SKM-1 treated with dmso at 0.1 percent for 144 hours (cell line): ENCODE measurements at regions not wholly inside any gene's neighbourhood (a gene's known extent, or its start where the extent isn't known, plus 50 kb on each side); places are given as distances from the start of the nearest gene placed in this dataset.
A peak's percentile ranks its signal among the peaks of the same experiment; 100 is the strongest.

Experiments used
- DNase-seq: peaks from one replicate; lab custom pipeline; 2025; ENCODE audit not compliant: unreplicated experiment; lab: John Stamatoyannopoulos, UW

DNA sequence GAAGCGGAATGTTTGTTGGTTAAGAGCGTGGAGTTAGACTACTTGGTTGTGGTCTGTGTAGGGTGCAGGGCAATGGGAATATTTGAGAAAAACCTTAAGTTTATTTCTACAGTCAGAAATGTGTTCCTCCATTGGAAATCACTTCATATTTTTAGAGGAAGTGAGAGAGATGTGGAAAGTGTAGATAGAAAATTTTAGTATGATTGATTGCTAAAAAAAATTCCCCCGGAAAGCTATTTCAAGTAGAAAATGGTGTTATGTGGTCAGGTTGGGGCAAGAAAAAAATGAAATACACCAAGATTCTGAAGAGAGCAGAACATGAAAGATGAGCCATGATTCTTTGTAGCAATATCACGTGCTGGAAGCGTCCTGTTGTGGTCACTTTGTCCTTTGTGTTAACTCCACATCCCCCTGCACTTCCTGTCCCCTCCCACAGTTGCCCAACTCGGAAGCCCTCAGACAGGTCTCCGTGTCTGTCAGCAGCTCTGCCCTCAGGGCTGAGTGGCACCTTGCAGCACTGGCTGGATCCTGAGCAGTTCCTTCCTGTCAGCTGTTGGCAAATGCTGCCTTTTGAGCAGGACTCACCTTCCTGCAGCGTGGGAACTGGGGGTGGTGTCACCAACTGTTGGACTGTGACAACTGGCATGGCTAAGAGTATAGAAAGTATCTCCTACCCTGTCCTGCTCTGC, 137.5 kb upstream of the SLC24A3 start:
- DNase-seq = peak; percentile 33

DNA sequence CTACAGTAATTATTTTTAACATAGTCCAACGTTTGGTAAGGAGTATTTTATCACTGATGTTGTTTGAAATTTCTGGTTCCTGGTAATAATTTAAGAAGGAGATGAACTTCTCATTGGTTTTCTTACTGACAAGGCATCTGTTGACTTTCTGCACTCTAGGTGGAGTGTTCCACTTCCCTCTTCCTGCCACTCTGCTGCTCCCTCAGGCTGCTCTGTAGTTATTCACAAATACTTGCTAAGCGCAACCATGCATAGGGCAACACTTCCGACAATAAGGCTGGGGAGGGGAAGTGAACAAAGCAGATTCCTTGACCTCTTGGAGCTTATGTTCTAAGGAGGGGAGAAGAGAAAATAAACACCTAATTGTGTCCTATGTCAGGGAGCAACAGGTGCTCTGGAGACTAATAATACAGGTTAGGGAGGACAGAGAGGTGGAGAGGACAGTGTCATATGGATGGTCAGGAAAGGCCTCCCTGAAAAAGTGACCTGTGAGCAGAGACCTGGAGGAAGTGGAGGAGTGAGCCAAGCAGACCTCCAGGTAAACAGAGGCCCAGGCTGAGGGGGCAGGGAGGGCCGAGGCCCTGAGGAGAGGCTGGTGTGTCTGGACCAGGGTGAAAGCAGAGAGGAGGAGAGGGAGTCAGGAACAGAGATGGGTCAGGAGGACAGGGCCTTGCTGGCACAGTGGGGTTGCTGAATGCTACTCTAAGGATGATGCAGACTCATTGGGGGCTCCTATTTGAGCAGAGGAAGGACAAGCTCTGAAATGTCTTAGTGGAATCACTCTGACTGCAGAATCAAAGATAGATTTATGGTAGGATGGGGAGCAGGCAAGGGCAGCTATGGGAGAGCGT, 134.8 kb upstream of the SLC24A3 start:
- no peak for DNase-seq

DNA sequence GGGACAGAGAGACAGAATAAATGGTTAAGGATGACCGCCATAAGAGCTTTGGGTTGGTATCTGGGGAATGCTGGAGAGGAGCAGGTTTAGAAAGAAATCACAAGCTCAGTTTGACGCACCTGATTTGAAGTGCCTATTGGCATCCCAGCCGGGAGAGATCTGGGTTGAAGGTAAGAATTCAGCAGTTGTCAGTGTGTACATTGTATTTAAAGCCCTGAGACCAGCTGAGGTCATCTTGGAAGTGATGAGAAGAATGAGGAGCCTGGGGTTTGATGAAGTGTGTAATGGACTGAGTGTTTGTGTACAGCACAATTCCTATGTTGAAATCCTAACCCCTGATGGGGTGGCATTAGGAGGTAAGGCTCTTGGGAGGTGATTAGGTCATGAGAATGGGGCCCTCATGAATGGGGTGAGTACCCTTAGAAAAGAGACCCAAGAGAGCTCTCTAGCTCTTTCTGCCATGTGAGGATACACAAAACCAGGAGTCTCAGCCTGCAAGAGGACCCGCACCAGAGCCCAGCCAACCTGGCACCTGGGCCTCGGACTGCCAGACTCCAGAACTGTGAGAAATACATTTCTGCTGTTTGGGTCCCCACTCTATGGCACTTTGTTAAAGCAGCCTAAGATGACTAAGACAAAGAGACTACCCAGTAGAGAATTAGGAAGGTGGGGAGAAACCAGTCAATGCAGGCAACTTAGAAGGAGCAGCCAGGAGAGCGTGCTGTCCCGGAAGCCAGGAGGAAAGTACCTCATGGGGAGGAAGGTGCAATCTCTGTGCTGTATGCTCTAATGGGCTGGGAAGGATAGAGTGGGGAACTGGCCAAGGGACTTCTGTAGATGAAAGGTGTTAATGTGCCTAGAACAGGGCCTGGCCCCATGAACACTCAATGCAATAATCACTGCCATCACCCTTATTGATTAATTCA, 133.7 kb upstream of the SLC24A3 start:
- DNase-seq = no peak

DNA sequence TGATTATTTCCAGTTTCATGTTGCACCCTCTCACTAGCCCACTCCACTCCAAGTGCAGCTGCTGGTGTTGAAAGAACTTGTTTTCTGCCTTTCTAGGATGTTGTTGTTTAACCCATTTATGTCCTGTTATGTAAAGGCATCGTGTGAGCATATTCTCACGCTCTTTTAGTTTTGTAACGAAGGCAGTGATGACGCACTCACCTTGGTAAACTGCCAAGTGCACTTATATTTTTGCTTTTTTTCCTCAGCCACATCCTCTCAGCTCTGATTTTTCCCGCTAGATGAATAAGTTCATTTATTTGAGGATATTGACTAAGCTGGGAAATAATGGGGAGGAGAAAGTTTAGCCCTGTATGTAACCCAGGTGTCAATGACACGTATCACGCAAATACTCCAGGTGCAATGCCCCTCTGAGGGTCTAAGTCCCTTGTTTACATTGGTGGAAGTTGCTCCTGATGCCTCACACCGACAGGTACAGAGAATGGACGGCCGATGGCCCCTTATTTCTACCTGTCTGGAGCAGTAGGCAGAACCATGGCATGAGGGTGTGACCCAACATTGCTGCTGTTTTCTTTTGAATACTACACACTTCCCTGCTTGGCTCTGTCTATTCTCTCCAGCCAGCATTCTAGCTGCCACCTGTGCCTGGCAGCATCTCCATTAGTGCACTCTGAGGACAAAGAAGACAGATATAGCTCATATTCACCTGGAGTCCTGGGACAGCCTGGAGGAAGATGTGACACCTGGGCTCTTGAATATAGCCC, 132.7 kb upstream of the SLC24A3 start:
- DNase-seq = no peak

DNA sequence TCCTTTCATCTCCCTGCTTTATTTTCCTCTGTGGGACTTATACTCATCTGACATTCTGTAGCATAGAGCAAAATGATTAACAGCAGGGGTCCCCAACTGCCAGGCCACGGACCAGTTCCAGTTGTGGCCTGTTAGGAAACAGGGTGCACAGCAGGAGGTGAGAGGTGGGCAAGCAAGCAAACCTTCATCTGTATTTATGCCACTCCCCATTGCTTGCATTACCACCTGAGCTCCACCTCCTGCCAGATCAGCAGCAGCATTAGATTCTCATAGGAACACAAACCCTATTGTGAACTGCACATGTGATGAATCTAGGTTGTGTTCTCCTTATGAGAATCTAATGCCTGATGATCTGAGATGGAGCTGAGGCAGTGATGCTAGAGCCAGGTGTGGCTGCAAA, 130.5 kb upstream of the SLC24A3 start:
- DNase-seq = no peak

DNA sequence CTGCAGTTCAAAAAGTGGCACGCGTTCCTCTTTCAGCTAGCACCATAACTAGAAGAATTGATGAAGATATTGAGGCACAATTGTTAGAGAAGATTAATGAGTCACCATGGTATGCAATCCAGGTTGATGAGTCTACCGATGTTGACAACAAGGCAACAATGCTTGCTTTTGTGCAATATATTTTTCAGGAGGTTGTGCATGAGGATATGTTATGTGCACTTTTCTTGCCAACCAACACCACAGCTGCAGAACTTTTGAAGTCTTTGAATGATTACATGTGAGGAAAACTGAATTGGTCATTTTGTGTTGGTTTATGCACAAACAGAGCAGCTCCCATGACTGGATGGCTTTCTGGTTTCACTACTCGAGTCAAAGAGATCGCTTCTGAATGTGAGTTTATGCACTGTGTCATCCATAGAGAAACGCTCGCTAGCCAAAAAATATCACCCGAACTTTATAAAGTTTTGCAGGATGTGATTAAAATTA, 129.3 kb upstream of the SLC24A3 start:
- DNase-seq = no peak

DNA sequence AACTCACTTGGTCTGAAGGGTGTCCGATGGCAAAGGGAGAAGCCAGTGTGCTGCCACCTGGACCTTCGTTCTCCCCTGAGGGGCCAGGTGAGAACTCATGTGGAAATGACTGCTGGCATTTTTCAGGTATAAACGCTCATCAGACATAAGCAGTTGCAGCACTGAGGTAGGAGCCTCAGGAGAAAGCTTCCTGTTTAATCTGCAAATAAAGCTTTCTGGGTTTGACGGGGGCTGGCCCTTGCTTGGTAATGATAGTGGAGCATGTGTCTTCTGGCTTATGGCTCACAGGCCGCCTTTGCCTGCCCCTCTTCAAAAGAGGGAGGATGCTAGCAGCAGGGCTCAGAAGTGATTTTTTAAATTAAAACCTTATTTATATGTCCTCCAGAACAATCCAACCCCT, 122.1 kb upstream of the SLC24A3 start:
- DNase-seq = no peak

DNA sequence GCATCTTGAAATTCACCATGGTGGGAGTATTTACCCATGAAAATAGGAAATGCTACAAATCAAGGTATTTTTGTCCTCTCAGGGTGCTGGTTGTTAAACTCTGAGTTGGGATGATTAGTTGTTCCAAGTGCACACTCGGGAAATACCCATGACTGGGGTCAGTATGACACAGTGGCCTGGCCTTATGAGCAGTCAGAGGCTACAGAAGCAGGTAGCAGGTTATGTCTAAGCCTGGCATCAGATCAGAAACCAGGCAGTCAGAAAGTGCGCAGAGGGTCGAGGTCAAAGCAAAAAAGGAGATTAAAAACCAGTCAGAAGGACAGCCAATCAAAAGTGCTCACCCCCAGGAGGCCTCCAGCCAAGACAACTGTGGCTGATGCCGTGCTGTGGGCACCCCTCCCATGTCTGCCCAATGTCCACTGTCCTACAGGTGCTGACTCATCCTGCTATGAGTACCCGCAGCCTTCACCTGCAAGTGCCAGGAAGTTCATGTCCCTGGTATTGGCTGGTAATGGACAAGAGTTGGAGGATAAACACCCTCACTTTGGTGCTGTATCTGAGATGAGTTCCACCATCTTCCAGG, 117.4 kb upstream of the SLC24A3 start:
- DNase-seq = no peak

DNA sequence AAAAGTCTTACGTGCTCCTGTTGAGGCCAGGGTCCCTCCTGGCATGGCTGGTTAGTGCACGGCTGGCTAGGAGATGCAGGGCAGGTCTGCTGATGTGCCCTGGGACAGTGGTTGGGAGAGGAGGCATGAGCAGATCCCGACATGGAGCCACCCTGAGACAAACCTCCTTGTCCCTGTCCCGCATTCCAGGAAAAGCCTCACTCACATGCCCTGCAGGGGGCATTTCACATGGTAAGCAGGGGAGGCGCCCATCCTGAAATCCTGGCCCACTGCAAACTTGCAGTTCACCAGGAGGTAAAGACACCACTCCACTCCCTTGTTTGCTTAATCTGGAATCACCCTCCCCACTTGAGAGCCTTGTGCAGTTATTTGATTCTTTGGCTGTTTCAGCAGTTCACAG, 116.7 kb upstream of the SLC24A3 start:
- DNase-seq = no peak

DNA sequence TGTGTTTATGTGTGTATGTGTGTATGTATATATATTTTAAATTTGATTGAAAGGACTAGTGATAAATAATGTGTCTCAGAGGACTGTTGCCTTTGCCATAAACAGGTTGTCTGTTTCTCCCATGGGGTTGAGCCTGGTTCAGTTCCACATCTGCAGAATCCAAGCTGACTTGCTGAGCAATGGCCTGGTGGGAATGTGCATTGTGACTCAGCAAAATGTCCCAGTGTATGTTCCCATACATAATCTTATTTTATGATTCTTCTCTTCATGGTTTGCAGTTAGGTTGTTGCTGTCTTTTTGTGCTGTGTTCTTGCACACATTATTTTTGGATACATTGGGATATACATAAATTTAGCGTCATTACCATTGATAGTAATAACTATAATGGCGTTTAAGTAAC, 115.6 kb upstream of the SLC24A3 start:
- no peak for DNase-seq

DNA sequence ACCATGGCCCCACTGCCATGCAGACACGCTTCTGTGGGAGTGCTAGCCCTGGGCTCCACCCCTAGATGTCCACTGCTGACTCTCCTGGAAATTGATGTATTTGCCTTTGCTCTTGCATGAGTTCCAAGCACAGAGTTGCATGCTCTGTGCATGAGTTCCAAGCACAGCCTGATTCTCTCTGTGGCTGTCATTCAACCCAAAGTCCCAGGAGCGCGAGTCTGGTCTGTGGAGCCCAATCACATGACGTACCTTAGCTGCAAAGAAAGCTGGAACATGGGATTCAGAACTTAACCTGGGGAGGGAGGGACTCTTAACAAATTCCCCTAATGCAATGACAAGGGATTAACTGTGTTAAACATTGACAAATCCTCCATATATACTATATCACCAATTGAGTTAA, 114.3 kb upstream of the SLC24A3 start:
- DNase-seq = no peak

DNA sequence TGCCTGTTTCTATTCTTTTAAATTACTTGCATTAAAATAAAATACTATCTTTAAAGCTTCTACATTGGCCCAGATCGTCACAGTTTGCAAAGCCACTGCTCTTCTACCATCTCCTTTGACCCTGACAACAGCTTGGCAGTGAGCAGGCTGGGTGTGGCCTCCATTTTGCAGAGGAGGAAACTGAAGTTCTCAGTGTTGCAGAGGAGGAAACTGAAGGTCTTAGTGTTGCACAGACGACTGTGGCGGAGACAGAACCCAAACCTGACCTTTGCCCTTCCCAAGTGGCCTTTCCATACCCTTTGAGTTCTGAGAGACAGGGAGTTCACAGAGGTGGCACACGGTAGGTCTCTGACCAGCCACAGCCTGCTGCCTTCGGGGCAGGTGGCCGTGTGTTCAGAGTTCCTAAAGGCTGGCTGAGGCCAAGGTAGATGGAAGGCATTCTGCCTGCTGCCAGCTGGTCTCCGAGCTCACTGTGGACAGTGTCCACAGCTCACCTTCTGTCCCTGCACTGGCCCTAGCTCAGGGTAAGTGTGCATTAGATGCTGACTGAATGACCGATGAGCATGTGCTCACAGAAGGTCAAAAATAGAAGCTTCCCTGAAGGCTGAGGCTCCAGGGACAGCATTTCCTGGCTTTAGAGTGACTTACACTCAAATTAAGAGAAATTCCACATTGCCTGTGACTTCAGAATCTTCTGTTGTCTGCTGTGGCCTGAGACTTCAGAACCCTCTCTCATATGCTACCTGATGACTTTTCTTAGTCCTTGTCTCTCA, 113.5 kb upstream of the SLC24A3 start:
- no peak for DNase-seq

DNA sequence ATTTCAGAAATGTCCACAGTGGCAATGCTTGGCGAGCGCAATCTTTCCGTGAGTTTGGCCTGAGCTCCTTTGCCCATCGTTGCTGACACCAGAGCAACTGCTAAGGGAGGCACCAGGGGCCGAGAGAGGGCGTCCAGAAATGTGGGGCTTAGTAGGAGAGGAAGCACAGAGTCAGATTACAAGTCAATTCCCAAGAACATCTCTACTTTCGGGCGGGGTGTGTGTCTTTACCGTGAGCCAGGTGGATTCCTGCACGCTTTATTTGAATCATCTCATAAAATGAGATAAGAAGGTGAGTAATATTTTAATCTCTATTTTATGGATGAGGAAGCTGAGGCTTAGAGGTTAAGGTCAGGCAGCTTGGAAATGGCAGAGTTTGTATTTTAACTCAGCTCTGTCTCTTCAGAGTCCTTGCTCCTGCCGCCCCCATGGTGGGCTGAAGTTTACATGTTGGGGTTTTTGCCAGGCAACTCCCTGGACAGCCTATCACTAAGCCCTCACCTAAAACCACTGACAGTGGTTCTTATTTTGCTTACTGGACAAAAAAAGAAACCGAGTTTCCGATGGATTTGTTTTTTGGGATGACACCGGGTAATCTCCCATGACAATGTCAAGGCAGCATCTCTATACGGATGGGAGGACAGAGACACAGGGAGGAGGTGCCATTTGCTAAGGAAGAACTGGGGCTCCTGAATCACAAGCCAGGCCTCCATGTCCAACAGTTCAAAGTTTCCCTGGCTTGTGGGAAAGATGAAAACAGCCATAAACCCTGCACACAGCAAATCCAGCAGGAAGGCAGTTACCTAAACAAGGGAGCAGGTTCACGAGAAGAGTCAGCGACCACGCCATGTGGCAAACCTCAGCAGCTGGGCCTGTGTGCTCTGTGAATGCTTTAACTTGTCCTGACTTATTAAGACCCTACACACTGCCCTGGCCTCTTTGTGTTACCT, 112.6 kb upstream of the SLC24A3 start:
- DNase-seq = no peak

DNA sequence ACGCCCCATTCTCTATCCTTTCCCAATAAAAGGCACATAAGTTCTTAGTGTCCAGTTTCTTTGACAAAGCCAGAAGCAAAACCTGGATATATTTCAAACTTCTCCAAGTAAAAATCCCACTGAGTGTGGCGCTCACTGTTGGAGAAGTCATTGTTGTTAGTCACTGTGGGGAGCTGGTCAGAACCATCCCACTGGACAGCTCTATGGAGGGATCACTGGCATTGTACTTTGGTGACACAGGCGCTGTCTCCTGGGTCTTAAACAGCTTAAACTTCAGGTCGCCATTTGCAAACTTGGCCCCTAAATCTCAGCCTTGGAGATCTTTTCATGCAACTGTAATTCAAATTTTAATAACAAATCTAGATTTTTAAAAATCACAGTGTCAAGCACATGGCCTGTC, 111.5 kb upstream of the SLC24A3 start:
- DNase-seq = no peak

DNA sequence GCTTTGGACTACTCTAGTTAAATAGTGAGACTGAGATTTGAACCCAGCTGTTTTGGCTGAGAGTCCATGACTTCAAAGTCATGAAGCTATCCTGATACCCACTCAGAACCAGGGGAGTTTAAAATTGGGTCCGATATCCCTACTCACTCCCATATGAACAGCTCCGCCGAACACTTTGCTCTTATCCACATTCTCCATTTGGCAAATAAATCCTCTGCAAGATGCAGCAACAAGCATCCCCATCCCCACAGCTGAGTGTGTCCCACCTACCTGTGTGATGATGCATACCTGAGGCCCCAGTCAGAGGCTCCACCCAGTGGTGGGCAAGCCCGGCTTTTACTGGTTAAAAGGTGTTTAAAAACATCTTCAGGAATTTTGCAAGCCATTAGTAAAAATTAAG, 108.3 kb upstream of the SLC24A3 start:
- DNase-seq = no peak

DNA sequence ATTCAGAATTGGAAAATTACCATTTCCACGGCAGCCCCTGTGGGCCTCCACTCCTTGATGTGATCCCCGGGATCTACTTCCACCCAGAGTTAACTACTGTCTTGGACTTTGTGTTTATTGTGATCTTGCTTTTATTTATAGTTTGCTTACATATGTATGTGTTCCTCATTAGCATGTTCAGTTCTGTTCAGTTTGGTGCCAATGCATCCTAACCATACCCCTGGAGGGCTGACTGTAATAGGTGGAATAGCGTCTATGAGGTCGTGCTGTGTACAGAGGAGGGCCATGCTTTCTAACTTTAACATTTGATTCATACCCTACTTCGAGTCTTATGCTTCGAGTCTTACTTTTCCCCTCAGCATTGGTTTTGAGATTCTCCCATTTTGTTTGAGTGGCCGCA, 104.3 kb upstream of the SLC24A3 start:
- DNase-seq = no peak

DNA sequence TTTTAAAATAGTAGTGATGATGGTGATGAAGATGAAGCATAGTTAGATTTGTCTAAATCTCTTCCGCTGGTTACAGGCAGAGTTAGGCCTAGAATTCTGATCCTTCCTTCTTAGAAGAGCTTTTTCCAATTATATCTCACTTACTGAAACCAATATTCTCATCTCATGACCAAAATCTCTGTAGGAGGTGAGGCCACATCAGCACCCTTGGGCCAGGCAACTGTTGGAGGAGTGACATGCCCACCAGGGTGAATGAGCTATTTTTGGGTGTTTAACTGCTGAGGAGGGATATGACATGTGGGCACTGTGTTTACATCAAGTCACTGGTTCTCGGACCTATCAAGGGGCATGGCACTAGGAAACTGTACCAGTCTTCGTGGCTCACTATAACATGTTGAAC, 102.2 kb upstream of the SLC24A3 start:
- DNase-seq = no peak

DNA sequence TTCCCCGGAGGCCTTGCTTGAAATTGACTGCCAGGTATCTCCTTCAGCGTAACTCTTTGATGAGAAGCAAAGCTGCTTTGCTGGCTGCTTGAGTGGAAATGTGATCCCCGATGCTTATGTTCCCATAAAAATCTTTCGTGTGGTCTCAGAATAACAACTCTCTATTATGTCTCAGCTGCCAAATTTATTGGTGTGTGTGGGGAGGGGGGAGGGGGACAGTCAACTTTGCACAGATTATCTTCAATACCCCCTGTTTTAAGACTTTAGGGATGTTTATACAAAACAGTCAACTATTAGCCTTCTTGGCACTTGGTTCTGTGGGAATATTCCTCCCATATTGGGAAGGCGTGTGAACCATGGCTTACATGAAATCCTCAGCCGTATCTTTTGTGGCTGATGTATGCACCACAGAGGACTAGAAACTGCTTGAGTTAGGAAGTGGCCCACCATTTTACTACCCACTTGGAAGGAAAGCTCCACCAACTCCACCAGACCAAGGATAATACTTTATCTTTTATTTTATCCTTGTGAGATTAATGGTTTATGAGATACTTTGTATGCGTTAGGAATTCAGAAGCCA, 101.5 kb upstream of the SLC24A3 start:
- DNase-seq = no peak
